Panc1 (cell line): ENCODE measurements at regions not wholly inside any gene's neighbourhood (a gene's known extent, or its start where the extent isn't known, plus 50 kb on each side); places are given as distances from the start of the nearest gene placed in this dataset.

Experiments
- ATAC-seq: fragments of 200-7000 bp; cut with Tn5 transposase; 2 replicates; pipeline ENCODE4 v1.9.1; 2020; ENCODE audit warnings: mild to moderate bottlenecking, moderate library complexity
- BruUV-seq: library from RNA; stranded (reverse); fragments of 400-500 nt; replicated peaks from 2 replicates; lab custom pipeline; 2021; lab: Mats Ljungman, UMichigan
- CTCF ChIA-PET: fragments of 300-600 bp; sonication (Branson Sonifier 250); formaldehyde crosslinking; loops from one replicate; lab custom pipeline; 2022; ENCODE audit warnings: antibody characterized with exemption; lab: Charles Lee
- POLR2A ChIA-PET: fragments of 300-600 bp; sonication (Branson Sonifier 250); formaldehyde crosslinking; loops from one replicate; lab custom pipeline; 2022; ENCODE audit warnings: antibody characterized with exemption; lab: Charles Lee
- DNase-seq: peaks from one replicate; pipeline ENCODE4 v3.0.0-alpha.2; 2010; ENCODE audit warnings: low read depth, low spot score
- H3K27ac ChIP-seq: 2 replicates; pipeline ENCODE4 v1.5.1; 2011; ENCODE audit warnings: mild to moderate bottlenecking, low read length, inconsistent platforms
- H3K27me3 ChIP-seq: fragments of 200-500 bp; sonication (Bioruptor generic); 2 replicates; pipeline ENCODE4 v1.6.0; 2014; ENCODE audit warnings: low read length, inconsistent platforms; ENCODE audit not compliant: control insufficient read depth, insufficient read depth
- H3K36me3 ChIP-seq: fragments of 200-500 bp; sonication (Bioruptor generic); 2 replicates; pipeline ENCODE4 v1.5.1; 2014; ENCODE audit warnings: inconsistent platforms, mild to moderate bottlenecking, low read length, moderate library complexity; ENCODE audit not compliant: control insufficient read depth, insufficient read depth
- H3K4me1 ChIP-seq: 2 replicates; pipeline ENCODE4 v1.5.1; 2011; ENCODE audit warnings: inconsistent platforms, mild to moderate bottlenecking, low read length, moderate library complexity; ENCODE audit not compliant: control insufficient read depth, insufficient read depth
- H3K4me3 ChIP-seq, 2 experiments: 2 replicates each; pipeline ENCODE4 v1.5.1; 2011 to 2012; ENCODE audit warnings: low read depth in 2 of 2, low read length in 2 of 2, mild to moderate bottlenecking in 2 of 2, inconsistent platforms in 1 of 2, moderate library complexity in 1 of 2
- H3K9me3 ChIP-seq: fragments of 200-500 bp; sonication (Bioruptor generic); 2 replicates; pipeline ENCODE4 v1.5.1; 2014; ENCODE audit warnings: low read depth, mild to moderate bottlenecking, inconsistent platforms, low read length, moderate library complexity; ENCODE audit not compliant: control insufficient read depth, insufficient read depth
- CTCF ChIP-seq: fragments of 450-650 bp; IDR thresholded peaks from 2 replicates; pipeline ENCODE4 v1.5.1; 2017; ENCODE audit warnings: mild to moderate bottlenecking
- POLR2AphosphoS5 ChIP-seq: IDR thresholded peaks from 2 replicates; pipeline ENCODE4 v1.6.1; 2012; ENCODE audit warnings: mild to moderate bottlenecking, low read depth, low read length, moderate library complexity
- REST ChIP-seq, 2 experiments: IDR thresholded peaks; 2 replicates each; pipeline ENCODE4 v1.6.1; 2011 to 2012; ENCODE audit warnings: low read depth in 2 of 2, control low read depth in 1 of 2, low read length in 1 of 2, mild to moderate bottlenecking in 1 of 2, moderate library complexity in 1 of 2; ENCODE audit not compliant: insufficient read depth in 1 of 2
- SIN3A ChIP-seq: IDR thresholded peaks from 2 replicates; pipeline ENCODE4 v1.6.1; 2012; ENCODE audit warnings: low read depth, mild to moderate bottlenecking, low read length, moderate library complexity, borderline replicate concordance; ENCODE audit not compliant: insufficient read depth
- TCF7L2 ChIP-seq: IDR thresholded peaks from 2 replicates; pipeline ENCODE4 v1.6.1; 2011; ENCODE audit warnings: mild to moderate bottlenecking, low read depth, low read length, inconsistent platforms
- in situ Hi-C: cut with HindIII; loops from 2 replicates; pipeline ENCODE4 v1.10.0; 2016; ENCODE audit warnings: low sequenced_read_pairs, low pct_unique_long_range_greater_than_20kb
- intact Hi-C: fragments of 100-400 bp; cut with micrococcal nuclease; formaldehyde crosslinking; loops from one replicate; pipeline ENCODE4 v1.10.0; 2022; ENCODE audit not compliant: unreplicated experiment

GRCh38 chr2:45176390-45176789, 167.1 kb upstream of the SIX2 start:
- in situ Hi-C loops, result no loop called here
- ATAC-seq, result no peak
- Histone ChIP-seq H3K9me3 (no peaks in the 10 kb centered on the region), H3K27me3 (no peaks in the 10 kb centered on the region; the same call in 1 of the 2 replicates), H3K4me3 (no peak overlapping the region), H3K36me3 (no peaks in the 10 kb centered on the region), H3K4me1 (no peaks in the 10 kb centered on the region), H3K27ac (no peak overlapping the region)
- no TSS peak for BruUV-seq
- ChIA-PET POLR2A (no interaction called here), CTCF (no interaction called here)
- TF ChIP-seq TCF7L2 (no peak), SIN3A (no peak), REST (IDR thresholded peaks at IDR 0.05; ENCODE audit: insufficient read depth in 1 of 2, low read depth in 2 of 2, low read length in 1 of 2) (no peak), CTCF (no peak), POLR2AphosphoS5 (no peak)
- no peak for DNase-seq
- intact Hi-C loops, result no loop called here

- no peaks in the 10 kb centered on the region for H3K9me3 ChIP-seq
- TF ChIP-seq CTCF (no peak), POLR2AphosphoS5 (no peak), REST (IDR thresholded peaks at IDR 0.05; ENCODE audit: insufficient read depth in 1 of 2, low read depth in 2 of 2, low read length in 1 of 2) (no peak), SIN3A (no peak), TCF7L2 (no peak)
- ChIA-PET CTCF (no interaction called here), POLR2A (no interaction called here)
- no peaks in the 10 kb centered on the region for H3K36me3 ChIP-seq
- H3K4me1 ChIP-seq, result 0 out of 2 replicates have a peak, but pooled peaks cover 2% of the 10 kb centered on the region
- H3K27me3 ChIP-seq, result peaks cover 1% of the 10 kb centered on the region
- H3K4me3 ChIP-seq, result no peak overlapping the region
- no TSS peak for BruUV-seq
- DNase-seq, result peak; percentile 94
- intact Hi-C loops, result no loop called here
- in situ Hi-C loops, result no loop called here
- H3K27ac ChIP-seq, result no peak overlapping the region
- ATAC-seq, result peak; percentile 67; the same call in 1 of the 2 replicates
These were observed 164.3 kb upstream of the SIX2 start for GRCh38 chr2:45173513-45173912.
